Right lobe of liver (tissue), 4 donors: ENCODE measurements at regions not wholly inside any gene's neighbourhood (a gene's known extent, or its start where the extent isn't known, plus 50 kb on each side); places are given as distances from the start of the nearest gene placed in this dataset.

Source experiments
- POLR2A ChIP-seq: fragments of 450-650 bp; IDR thresholded peaks from one replicate; pipeline ENCODE4 v1.6.1; 2017; ENCODE audit warnings: antibody characterized with exemption, mild to moderate bottlenecking
- TF ChIP-seq, protein P1 (sequence below), 4 donors: fragments of 200-600 bp in 3 of 4; fragments of 450-650 bp in 1 of 4; IDR thresholded peaks; one replicate each; pipeline versions ENCODE4 v1.5.1 to v1.8.0; 2016 to 2022; ENCODE audit warnings: antibody characterized with exemption in 4 of 4, mild to moderate bottlenecking in 2 of 4
- donor health status: DM: no; HTN: no; CAD: no.
- donor health status: DM: no; HTN: no; CAD: no.
- donor health status: DM: no; HTN: yes; CAD: no.

DNA sequence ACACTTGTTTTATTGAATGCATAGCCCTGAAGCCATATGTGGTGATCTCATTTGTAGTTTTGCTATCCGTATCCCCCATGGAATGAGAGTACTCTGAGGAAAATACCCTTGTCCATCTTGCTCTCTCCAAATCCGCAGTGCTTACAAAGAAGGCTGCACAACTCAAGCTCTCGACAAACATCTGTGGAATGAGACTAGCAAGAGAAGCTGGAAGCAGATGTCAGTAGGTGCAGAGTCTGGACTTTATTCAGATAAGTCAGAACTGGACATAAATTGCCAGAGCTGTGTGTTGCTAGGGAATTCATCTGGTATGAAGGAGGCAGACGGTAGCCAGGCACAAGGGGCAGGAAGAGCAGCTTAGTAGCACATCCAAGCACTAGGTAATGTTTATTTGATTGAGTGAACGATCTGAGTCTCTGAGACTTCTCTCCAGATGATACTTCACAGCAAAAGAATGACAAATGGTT lies 1046.2 kb downstream of the XPNPEP1 start:
- TF ChIP-seq, protein P1, sequence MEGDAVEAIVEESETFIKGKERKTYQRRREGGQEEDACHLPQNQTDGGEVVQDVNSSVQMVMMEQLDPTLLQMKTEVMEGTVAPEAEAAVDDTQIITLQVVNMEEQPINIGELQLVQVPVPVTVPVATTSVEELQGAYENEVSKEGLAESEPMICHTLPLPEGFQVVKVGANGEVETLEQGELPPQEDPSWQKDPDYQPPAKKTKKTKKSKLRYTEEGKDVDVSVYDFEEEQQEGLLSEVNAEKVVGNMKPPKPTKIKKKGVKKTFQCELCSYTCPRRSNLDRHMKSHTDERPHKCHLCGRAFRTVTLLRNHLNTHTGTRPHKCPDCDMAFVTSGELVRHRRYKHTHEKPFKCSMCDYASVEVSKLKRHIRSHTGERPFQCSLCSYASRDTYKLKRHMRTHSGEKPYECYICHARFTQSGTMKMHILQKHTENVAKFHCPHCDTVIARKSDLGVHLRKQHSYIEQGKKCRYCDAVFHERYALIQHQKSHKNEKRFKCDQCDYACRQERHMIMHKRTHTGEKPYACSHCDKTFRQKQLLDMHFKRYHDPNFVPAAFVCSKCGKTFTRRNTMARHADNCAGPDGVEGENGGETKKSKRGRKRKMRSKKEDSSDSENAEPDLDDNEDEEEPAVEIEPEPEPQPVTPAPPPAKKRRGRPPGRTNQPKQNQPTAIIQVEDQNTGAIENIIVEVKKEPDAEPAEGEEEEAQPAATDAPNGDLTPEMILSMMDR (IDR thresholded peaks at IDR 0.05) = no peak
- no peak for TF ChIP-seq POLR2A
